ENCODE measurements at regions not wholly inside any gene's neighbourhood (a gene's known extent, or its start where the extent isn't known, plus 50 kb on each side); places are given as distances from the start of the nearest gene placed in this dataset.

DNA sequence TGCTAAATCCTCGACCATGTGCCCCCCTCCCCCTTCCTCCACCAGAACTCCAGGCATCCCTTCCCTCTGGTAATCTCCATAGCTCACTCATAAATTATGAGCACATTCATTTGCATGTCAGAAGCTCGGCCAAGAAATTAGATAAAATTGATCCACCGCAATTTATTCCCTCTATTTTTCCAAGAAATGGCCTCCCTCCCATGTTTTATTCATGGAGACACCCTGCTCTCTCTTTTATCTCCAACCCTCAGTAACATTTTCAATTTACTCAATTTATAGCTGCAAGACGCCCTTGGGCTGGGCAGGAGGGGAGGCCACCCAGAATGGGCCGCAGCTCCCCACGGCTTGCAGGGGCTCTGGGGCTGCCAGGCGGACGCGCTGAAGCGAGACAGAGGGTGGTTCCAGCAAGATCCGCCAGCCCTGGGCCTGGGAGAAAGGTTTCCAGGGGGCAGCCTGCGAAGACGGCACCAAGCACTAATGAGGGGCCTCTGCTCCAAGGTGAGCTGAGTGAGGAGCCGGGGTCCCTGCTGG is 54.7 kb upstream of the ZNF423 start:
- TF ChIP-seq, protein P1, sequence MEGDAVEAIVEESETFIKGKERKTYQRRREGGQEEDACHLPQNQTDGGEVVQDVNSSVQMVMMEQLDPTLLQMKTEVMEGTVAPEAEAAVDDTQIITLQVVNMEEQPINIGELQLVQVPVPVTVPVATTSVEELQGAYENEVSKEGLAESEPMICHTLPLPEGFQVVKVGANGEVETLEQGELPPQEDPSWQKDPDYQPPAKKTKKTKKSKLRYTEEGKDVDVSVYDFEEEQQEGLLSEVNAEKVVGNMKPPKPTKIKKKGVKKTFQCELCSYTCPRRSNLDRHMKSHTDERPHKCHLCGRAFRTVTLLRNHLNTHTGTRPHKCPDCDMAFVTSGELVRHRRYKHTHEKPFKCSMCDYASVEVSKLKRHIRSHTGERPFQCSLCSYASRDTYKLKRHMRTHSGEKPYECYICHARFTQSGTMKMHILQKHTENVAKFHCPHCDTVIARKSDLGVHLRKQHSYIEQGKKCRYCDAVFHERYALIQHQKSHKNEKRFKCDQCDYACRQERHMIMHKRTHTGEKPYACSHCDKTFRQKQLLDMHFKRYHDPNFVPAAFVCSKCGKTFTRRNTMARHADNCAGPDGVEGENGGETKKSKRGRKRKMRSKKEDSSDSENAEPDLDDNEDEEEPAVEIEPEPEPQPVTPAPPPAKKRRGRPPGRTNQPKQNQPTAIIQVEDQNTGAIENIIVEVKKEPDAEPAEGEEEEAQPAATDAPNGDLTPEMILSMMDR (IDR thresholded peaks at IDR 0.05; ENCODE audit: control insufficient read depth, extremely low read depth, insufficient read depth), result no peak
- H3K4me3 ChIP-seq (ENCODE audit: low read depth, low read length), result no peak overlapping the region
- DNase-seq (ENCODE audit: low read depth), result no peak

DNA sequence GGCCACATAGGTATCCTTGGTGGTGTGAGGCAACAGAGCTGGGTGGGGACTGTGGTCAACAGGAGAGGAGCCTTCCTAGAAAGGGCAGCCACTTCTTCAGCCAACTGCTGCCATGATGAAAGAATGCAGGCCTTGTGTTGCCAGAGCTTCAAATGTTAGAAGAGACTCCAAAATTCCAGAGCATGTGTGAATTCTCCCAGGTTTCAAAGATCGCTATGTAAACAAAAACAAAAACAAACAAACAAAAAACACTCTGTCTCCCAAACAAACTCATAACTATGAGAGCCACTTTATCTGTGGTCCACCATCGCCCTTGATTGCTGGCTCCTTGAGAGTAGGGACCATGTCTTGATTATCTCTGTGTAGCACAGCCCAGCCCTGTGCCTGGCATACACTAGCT is 55.5 kb upstream of the ZNF423 start:
- TF ChIP-seq, protein P1 (IDR thresholded peaks at IDR 0.05; ENCODE audit: control insufficient read depth, extremely low read depth, insufficient read depth), result no peak
- no peak overlapping the region for H3K4me3 ChIP-seq (ENCODE audit: low read depth, low read length)
- DNase-seq (ENCODE audit: low read depth), result no peak

DNA sequence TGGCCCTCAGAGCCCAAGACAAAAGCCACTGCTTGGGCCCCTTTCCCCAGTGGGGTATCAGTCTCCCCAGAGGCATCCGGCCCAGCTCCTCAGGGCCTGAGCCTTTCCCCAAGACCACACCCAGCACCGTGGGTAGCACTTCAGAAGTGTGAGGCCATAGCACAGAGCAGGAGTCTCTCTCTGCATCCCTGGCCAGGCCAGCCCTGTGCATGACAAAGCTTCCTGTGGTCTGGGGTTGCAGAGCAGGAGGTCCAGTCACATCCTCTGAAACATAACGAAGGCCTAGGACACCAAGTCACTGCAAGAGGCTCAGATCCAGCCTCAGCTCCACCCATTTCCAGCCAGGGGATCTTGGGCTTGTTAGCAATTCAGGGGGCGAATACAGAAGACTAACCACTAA is 56.8 kb upstream of the ZNF423 start:
- TF ChIP-seq, protein P1 (IDR thresholded peaks at IDR 0.05; ENCODE audit: control insufficient read depth, extremely low read depth, insufficient read depth), result no peak
- DNase-seq (ENCODE audit: low read depth), result no peak
- H3K4me3 ChIP-seq (ENCODE audit: low read depth, low read length), result no peak overlapping the region

DNA sequence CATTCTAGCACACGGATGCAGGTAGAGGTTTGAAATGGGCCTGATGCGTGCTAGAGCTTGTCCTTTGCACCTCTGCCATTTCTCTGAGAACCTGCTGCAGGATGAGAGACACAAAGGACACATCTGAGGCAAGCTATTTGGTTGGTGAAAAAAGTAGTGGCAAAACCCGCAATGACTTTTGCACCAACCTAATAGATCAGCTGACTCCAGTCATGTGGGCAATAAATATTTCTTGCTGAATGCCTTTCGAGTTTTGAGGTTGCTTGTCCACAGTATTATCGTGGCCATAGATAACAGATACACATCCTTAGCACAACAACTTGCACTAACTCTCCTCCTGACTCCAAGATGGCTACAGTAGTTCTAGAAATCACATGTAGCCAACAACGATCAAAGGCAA is 57.8 kb upstream of the ZNF423 start:
- DNase-seq (ENCODE audit: low read depth), result no peak
- TF ChIP-seq, protein P1 (IDR thresholded peaks at IDR 0.05; ENCODE audit: control insufficient read depth, extremely low read depth, insufficient read depth), result no peak

DNA sequence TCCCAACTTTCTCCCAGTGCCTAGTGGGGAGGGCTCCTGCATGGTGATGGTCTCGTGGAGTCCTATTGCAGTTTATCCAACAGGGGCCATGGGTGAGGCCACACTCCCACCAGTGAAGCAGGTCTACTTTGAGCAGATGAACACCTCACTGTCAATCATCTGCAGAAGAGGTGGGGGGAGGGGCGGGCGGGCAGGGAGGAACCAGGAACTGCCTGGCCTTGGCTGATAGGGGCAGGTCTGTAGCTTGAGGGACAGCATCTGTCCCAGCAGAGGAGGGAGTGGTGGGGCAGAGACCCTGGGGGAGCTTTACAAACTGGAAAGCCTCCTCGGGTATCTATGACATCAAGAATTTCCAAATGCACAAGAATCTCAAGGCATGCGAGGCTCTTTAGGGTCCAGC is 58.7 kb upstream of the ZNF423 start:
- no peak for DNase-seq (ENCODE audit: low read depth)
- TF ChIP-seq, protein P1 (IDR thresholded peaks at IDR 0.05; ENCODE audit: control insufficient read depth, extremely low read depth, insufficient read depth), result no peak
- no peak overlapping the region for H3K4me3 ChIP-seq (ENCODE audit: low read depth, low read length)

More for the DNA sequence above, 57.8 kb upstream of the ZNF423 start:
- no peak overlapping the region for H3K4me3 ChIP-seq (ENCODE audit: low read depth, low read length)

DNA sequence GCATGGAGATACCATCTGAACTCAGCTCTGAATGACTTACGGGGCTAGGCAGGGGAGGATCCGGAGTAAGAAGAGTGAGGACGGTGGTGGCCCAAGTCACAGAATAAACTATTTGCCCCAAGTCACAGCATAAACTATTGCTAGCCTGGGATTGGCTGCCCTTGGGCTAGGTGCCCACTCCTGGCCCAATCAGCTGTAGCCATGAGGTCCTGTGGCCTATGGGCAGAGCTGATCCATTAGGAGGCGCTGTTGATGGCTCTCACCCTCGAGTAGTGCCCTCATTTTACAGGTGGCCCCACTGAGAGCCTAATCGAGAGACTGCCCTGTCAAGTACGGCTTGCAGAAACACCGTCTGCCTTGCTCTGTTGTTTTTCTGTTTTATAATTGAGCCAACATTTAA is 62.3 kb upstream of the ZNF423 start:
- H3K4me3 ChIP-seq (ENCODE audit: low read depth, low read length), result no peak overlapping the region
- no peak for DNase-seq (ENCODE audit: low read depth)
- TF ChIP-seq, protein P1 (IDR thresholded peaks at IDR 0.05; ENCODE audit: control insufficient read depth, extremely low read depth, insufficient read depth), result no peak

DNA sequence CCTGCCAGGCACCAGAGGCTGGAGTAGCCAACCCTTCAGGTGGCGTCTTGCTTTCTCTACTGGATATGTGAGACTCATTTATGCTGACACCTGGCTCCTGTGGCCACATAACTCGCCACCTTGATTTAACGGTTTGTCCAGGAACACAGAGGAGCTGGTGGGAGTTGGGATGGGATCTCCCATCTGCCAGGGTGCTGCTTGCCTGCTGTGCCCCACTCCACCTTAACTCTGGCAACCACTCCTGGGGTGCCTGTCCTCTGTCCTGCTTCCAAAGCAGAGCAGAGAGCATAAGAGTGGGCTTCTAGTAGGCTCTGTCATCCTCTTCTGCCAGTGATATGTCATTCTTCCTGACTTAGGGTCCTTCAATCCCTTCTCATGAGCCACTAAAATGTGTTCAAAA is 63.4 kb upstream of the ZNF423 start:
- no peak for DNase-seq (ENCODE audit: low read depth)
- TF ChIP-seq, protein P1 (IDR thresholded peaks at IDR 0.05; ENCODE audit: control insufficient read depth, extremely low read depth, insufficient read depth), result no peak
- no peak overlapping the region for H3K4me3 ChIP-seq (ENCODE audit: low read depth, low read length)

Data from LNCaP clone FGC (cell line).